ENCODE measurements at regions not wholly inside any gene's neighbourhood (a gene's known extent, or its start where the extent isn't known, plus 50 kb on each side); places are given as distances from the start of the nearest gene placed in this dataset.

GRCh38 chr2:129006901-129007300 lies 688.2 kb upstream of the HS6ST1 start (continued):
- TF ChIP-seq REST (IDR thresholded peaks at IDR 0.05) (no peak), FOXA2 (IDR thresholded peaks at IDR 0.05) (no peak), SP1 (IDR thresholded peaks at IDR 0.05) (no peak), TAF1 (conservative IDR thresholded peaks at IDR 0.05) (no peak)

GRCh38 chr2:129008055-129008880 lies 689.6 kb upstream of the HS6ST1 start:
- no peak for TF ChIP-seq JUND (IDR thresholded peaks at IDR 0.05)
- TF ChIP-seq FOXA1 (IDR thresholded peaks at IDR 0.05), result no peak
- TF ChIP-seq YY1 (IDR thresholded peaks at IDR 0.05), result no peak
- no peak for TF ChIP-seq HNF4A (conservative IDR thresholded peaks at IDR 0.05)
- no peak for TF ChIP-seq CTCF (IDR thresholded peaks at IDR 0.05; ENCODE audit: low read depth, low read length, missing input control)
- TF ChIP-seq REST (IDR thresholded peaks at IDR 0.05), result no peak
- no peak for TF ChIP-seq HNF4G (IDR thresholded peaks at IDR 0.05)
- TF ChIP-seq SP1 (IDR thresholded peaks at IDR 0.05), result no peak
- no peak for TF ChIP-seq ZBTB33 (IDR thresholded peaks at IDR 0.05)
- no peak for TF ChIP-seq MAX (IDR thresholded peaks at IDR 0.05)
- no peak for TF ChIP-seq EGR1 (IDR thresholded peaks at IDR 0.05; ENCODE audit: low read depth in 2 of 2)
- TF ChIP-seq RAD21 (IDR thresholded peaks at IDR 0.05), result no peak
- no peak for TF ChIP-seq FOXA2 (IDR thresholded peaks at IDR 0.05)
- TF ChIP-seq NR2F2 (IDR thresholded peaks at IDR 0.05), result no peak
- TF ChIP-seq RXRA (IDR thresholded peaks at IDR 0.05), result no peak
- no peak for TF ChIP-seq ATF3 (IDR thresholded peaks at IDR 0.05)
- TF ChIP-seq GABPA (IDR thresholded peaks at IDR 0.05 in 1 of 2, conservative IDR thresholded peaks at IDR 0.05 in 1 of 2), result no peak
- TF ChIP-seq TAF1 (conservative IDR thresholded peaks at IDR 0.05), result no peak
- Histone ChIP-seq H3K36me3 (ENCODE audit: control insufficient read depth in 4 of 4, insufficient read depth in 3 of 4, low read depth in 1 of 4, low read length in 3 of 4) (no peaks in the 10 kb centered on the region), H3K4me1 (ENCODE audit: control insufficient read depth in 4 of 4, insufficient read depth in 4 of 4, low read length in 3 of 4) (no peaks in the 10 kb centered on the region), H3K9me3 (ENCODE audit: control insufficient read depth in 4 of 4, low read length in 3 of 4) (no peaks in the 10 kb centered on the region), H3K27me3 (ENCODE audit: control insufficient read depth in 4 of 4, insufficient read depth in 4 of 4, low read length in 3 of 4) (no peaks in the 10 kb centered on the region), H3K27ac (ENCODE audit: low read depth in 1 of 2, low read length in 2 of 2) (no peak overlapping the region), H3K4me3 (ENCODE audit: low read depth in 1 of 3, low read length in 3 of 3) (no peak overlapping the region), H3K9ac (ENCODE audit: low read depth in 1 of 2, low read length in 2 of 2) (no peak overlapping the region)
- WGBS, result 81% methylated on average over 5 of the region's 5 CpGs
- no peak for DNase-seq (ENCODE audit: low spot score)

Data from liver (tissue), 8 donors.